Rectal smooth muscle tissue (tissue), 1 donor: ENCODE measurements at regions not wholly inside any gene's neighbourhood (a gene's known extent, or its start where the extent isn't known, plus 50 kb on each side); places are given as distances from the start of the nearest gene placed in this dataset.
"Not testable (repeated sequence)": the region's sequence is repeated elsewhere in the genome, so short reads cannot be mapped to it uniquely, and the experiment has no call there.

Experiments
- H3K27ac ChIP-seq: one replicate; pipeline ENCODE4 v1.7.0; 2013; ENCODE audit warnings: low read depth, low read length, inconsistent platforms
- H3K27me3 ChIP-seq: one replicate; pipeline ENCODE4 v1.7.0; 2013; ENCODE audit warnings: low read length; ENCODE audit not compliant: control insufficient read depth, insufficient read depth
- H3K36me3 ChIP-seq: one replicate; pipeline ENCODE4 v1.7.0; 2013; ENCODE audit warnings: low read length; ENCODE audit not compliant: control insufficient read depth, insufficient read depth
- H3K4me1 ChIP-seq: one replicate; pipeline ENCODE4 v1.7.0; 2013; ENCODE audit warnings: low read length; ENCODE audit not compliant: control insufficient read depth, insufficient read depth
- H3K4me3 ChIP-seq: one replicate; pipeline ENCODE4 v1.7.0; 2013; ENCODE audit warnings: low read length
- H3K9ac ChIP-seq: one replicate; pipeline ENCODE4 v1.7.0; 2013; ENCODE audit warnings: low read length

GRCh38 chr3:181933052-181933618, 221.4 kb downstream of the SOX2 start:
- no peak overlapping the region for H3K9ac ChIP-seq
- no peaks in the 10 kb centered on the region for H3K27me3 ChIP-seq
- H3K36me3 ChIP-seq = no peaks in the 10 kb centered on the region
- H3K4me3 ChIP-seq = no peak overlapping the region
- no peak overlapping the region for H3K27ac ChIP-seq
- no peaks in the 10 kb centered on the region for H3K4me1 ChIP-seq

- H3K27me3 ChIP-seq = no peaks in the 10 kb centered on the region
- H3K27ac ChIP-seq = no peak overlapping the region
- H3K9ac ChIP-seq = no peak overlapping the region
Measured at GRCh38 chr3:181935915-181936314, 224.2 kb downstream of the SOX2 start.

GRCh38 chr3:181936774-181937173, 225.0 kb downstream of the SOX2 start:
- no peak overlapping the region for H3K9ac ChIP-seq
- no peak overlapping the region for H3K4me3 ChIP-seq
- H3K27ac ChIP-seq = no peak overlapping the region
- H3K27me3 ChIP-seq = no peaks in the 10 kb centered on the region
- no peaks in the 10 kb centered on the region for H3K36me3 ChIP-seq
- no peaks in the 10 kb centered on the region for H3K4me1 ChIP-seq

More at GRCh38 chr3:181935915-181936314, 224.2 kb downstream of the SOX2 start:
- H3K4me1 ChIP-seq = no peaks in the 10 kb centered on the region
- no peaks in the 10 kb centered on the region for H3K36me3 ChIP-seq
- H3K4me3 ChIP-seq = no peak overlapping the region

- H3K4me1 ChIP-seq, H3K27me3 ChIP-seq, H3K27ac ChIP-seq, H3K36me3 ChIP-seq, H3K9ac ChIP-seq, H3K4me3 ChIP-seq: not testable (repeated sequence)
Measured at GRCh38 chr3:181938580-181938979, 226.9 kb downstream of the SOX2 start.

- no peak overlapping the region for H3K27ac ChIP-seq
- H3K4me1 ChIP-seq = no peaks in the 10 kb centered on the region
- H3K4me3 ChIP-seq = no peak overlapping the region
- H3K27me3 ChIP-seq = no peaks in the 10 kb centered on the region
- H3K9ac ChIP-seq = no peak overlapping the region
- H3K36me3 ChIP-seq = no peaks in the 10 kb centered on the region
Measured at GRCh38 chr3:181940703-181941102, 229.0 kb downstream of the SOX2 start.

- Histone ChIP-seq H3K36me3 (no peaks in the 10 kb centered on the region), H3K27ac (no peak overlapping the region), H3K4me1 (no peaks in the 10 kb centered on the region), H3K9ac (no peak overlapping the region), H3K27me3 (no peaks in the 10 kb centered on the region), H3K4me3 (no peak overlapping the region)
Measured at GRCh38 chr3:181941250-181941649, 229.5 kb downstream of the SOX2 start.

- no peaks in the 10 kb centered on the region for H3K36me3 ChIP-seq
- no peak overlapping the region for H3K4me3 ChIP-seq
- no peak overlapping the region for H3K9ac ChIP-seq
- no peaks in the 10 kb centered on the region for H3K27me3 ChIP-seq
- no peaks in the 10 kb centered on the region for H3K4me1 ChIP-seq
- H3K27ac ChIP-seq = no peak overlapping the region
Measured at GRCh38 chr3:181943285-181943684, 231.6 kb downstream of the SOX2 start.

- H3K9ac ChIP-seq = no peak overlapping the region
- H3K4me1 ChIP-seq = no peaks in the 10 kb centered on the region
- H3K36me3 ChIP-seq = no peaks in the 10 kb centered on the region
- no peak overlapping the region for H3K27ac ChIP-seq
- H3K4me3 ChIP-seq = no peak overlapping the region
- no peaks in the 10 kb centered on the region for H3K27me3 ChIP-seq
Measured at GRCh38 chr3:181947606-181948005, 235.9 kb downstream of the SOX2 start.

- Histone ChIP-seq H3K4me1 (no peaks in the 10 kb centered on the region), H3K27me3 (no peaks in the 10 kb centered on the region), H3K36me3 (no peaks in the 10 kb centered on the region), H3K4me3 (no peak overlapping the region), H3K9ac (no peak overlapping the region), H3K27ac (no peak overlapping the region)
Measured at GRCh38 chr3:181948286-181948685, 236.6 kb downstream of the SOX2 start.

GRCh38 chr3:181952221-181952620, 240.5 kb downstream of the SOX2 start:
- no peak overlapping the region for H3K9ac ChIP-seq
- no peaks in the 10 kb centered on the region for H3K27me3 ChIP-seq
- H3K4me1 ChIP-seq = no peaks in the 10 kb centered on the region
- no peak overlapping the region for H3K4me3 ChIP-seq
- H3K27ac ChIP-seq = no peak overlapping the region
- H3K36me3 ChIP-seq = no peaks in the 10 kb centered on the region

- no peaks in the 10 kb centered on the region for H3K27me3 ChIP-seq
Measured at GRCh38 chr3:181952929-181953328, 241.2 kb downstream of the SOX2 start.

GRCh38 chr3:181955566-181955965, 243.8 kb downstream of the SOX2 start:
- H3K4me1 ChIP-seq = no peaks in the 10 kb centered on the region
- no peaks in the 10 kb centered on the region for H3K27me3 ChIP-seq
- no peak overlapping the region for H3K9ac ChIP-seq
- no peak overlapping the region for H3K4me3 ChIP-seq
- H3K27ac ChIP-seq = no peak overlapping the region
- H3K36me3 ChIP-seq = no peaks in the 10 kb centered on the region

More at GRCh38 chr3:181952929-181953328, 241.2 kb downstream of the SOX2 start:
- Histone ChIP-seq H3K4me3 (no peak overlapping the region), H3K36me3 (no peaks in the 10 kb centered on the region), H3K4me1 (no peaks in the 10 kb centered on the region), H3K27ac (no peak overlapping the region), H3K9ac (no peak overlapping the region)

- Histone ChIP-seq H3K4me1 (no peaks in the 10 kb centered on the region), H3K36me3 (no peaks in the 10 kb centered on the region), H3K9ac (no peak overlapping the region), H3K27me3 (no peaks in the 10 kb centered on the region), H3K4me3 (no peak overlapping the region), H3K27ac (no peak overlapping the region)
Measured at GRCh38 chr3:181956122-181956521, 244.4 kb downstream of the SOX2 start.
